Stimulated activated naive B cell treated with anti-CD40 and anti-IgM and Interleukin-4, amounts not matched to agents 10 μg/mL and 1 μg/mL and 100 μg/mL, for 72 hours (primary cell): ENCODE measurements at regions not wholly inside any gene's neighbourhood (a gene's known extent, or its start where the extent isn't known, plus 50 kb on each side); places are given as distances from the start of the nearest gene placed in this dataset.

Experiments
- ATAC-seq, 2 donors: fragments of 150-1000 bp; cut with Tn5 transposase; replicated peaks; 2 replicates each; pipeline ENCODE4 v1.10.0; 2021; ENCODE audit warnings: moderate library complexity in 1 of 2
- DNase-seq: peaks from one replicate; pipeline ENCODE4 v3.0.0; 2021
- H3K27ac Mint-ChIP-seq: one replicate; pipeline ENCODE4 v1.8.0; 2022; ENCODE audit warnings: mild to moderate bottlenecking, mixed read lengths
- H3K27me3 Mint-ChIP-seq, 2 donors: one replicate each; pipeline ENCODE4 v1.8.0; 2022; ENCODE audit warnings: mixed read lengths in 2 of 2
- H3K36me3 Mint-ChIP-seq, 2 donors: one replicate each; pipeline ENCODE4 v1.8.0; 2022; ENCODE audit warnings: mixed read lengths in 2 of 2, mild to moderate bottlenecking in 1 of 2
- H3K4me1 Mint-ChIP-seq, 2 donors: one replicate each; pipeline ENCODE4 v1.8.0; 2022; ENCODE audit warnings: mixed read lengths in 2 of 2, mild to moderate bottlenecking in 1 of 2
- H3K4me3 Mint-ChIP-seq, 2 donors: one replicate each; pipeline ENCODE4 v1.8.0; 2022; ENCODE audit warnings: mild to moderate bottlenecking in 2 of 2, mixed read lengths in 2 of 2, moderate library complexity in 1 of 2
- H3K9me3 Mint-ChIP-seq, 2 donors: one replicate each; pipeline ENCODE4 v1.8.0; 2022; ENCODE audit warnings: mixed read lengths in 2 of 2, mild to moderate bottlenecking in 1 of 2

DNA sequence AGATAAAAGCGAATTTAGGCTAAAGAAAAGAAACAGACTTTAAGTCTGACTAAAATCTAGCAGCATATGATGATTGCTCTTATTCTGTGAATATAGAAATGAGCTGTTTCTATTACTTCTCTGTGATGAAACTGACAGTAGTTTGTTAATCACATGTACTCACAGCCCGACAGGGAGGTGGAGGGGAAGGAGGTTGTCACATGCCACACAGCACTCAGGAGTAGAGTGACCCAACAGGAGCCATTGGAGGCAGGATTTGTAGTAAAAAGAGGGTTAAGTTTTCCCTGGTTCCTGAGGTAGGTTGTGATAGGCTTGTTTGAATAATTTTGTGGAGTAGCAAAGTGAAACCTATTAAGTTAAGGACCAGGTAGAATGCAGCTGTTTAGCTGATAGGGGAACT lies 495.9 kb downstream of the CENPC start:
- H3K27ac Mint-ChIP-seq, result no peak overlapping the region
- H3K4me3 Mint-ChIP-seq, result no peak overlapping the region
- peaks cover 0 to 2% of the 10 kb centered on the region in 2 donors for H3K9me3 Mint-ChIP-seq
- DNase-seq (no peak), ATAC-seq (no peak)
- H3K4me1 Mint-ChIP-seq, result no peaks in the 10 kb centered on the region
- H3K27me3 Mint-ChIP-seq, result peaks cover 0 to 7% of the 10 kb centered on the region in 2 donors
- no peaks in the 10 kb centered on the region for H3K36me3 Mint-ChIP-seq

DNA sequence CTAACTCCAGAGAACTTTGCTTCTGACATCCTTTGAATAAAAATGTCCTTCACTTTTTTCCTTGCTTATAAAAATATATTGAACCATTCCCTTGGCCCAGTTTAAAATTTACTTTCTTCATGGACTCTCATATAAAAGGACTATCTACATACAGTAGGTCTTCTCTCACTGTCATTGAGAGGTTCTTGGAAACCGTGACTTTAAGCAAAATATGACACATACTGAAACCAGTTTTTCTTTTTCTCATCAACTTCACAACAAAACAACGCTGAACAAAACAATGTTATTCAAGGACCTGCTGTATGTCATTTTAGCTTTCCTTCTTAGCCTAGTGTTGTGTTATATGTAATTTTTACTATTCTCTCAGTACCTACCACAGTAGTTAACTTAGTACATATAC lies 496.8 kb downstream of the CENPC start:
- Mint-ChIP-seq H3K9me3 (peaks cover 0 to 2% of the 10 kb centered on the region in 2 donors), H3K27me3 (peaks cover 0 to 7% of the 10 kb centered on the region in 2 donors), H3K4me1 (no peaks in the 10 kb centered on the region), H3K36me3 (no peaks in the 10 kb centered on the region), H3K4me3 (no peak overlapping the region), H3K27ac (no peak overlapping the region)
- ATAC-seq (no peak), DNase-seq (no peak)

DNA sequence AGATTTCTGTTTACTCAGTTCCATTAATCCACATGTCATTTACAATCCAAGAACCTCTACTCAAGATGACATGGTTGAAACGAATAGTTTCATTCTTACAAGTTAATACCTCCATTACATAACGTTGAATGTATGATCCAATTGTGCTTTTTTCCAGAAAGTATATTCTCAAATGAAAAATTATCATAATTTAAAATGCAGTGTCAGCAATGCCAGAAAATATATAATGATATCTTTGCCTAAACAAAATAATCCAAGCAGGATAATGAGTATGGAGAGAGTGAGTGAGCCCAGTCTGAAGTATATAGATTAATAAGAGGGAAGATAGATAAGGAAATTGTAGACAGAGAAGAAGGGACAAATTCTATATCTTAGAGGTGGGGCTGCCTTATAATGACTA lies 505.0 kb downstream of the CENPC start:
- Mint-ChIP-seq H3K4me1 (no peaks in the 10 kb centered on the region), H3K27me3 (no peaks in the 10 kb centered on the region), H3K9me3 (peaks cover 0 to 2% of the 10 kb centered on the region in 2 donors), H3K4me3 (no peak overlapping the region), H3K36me3 (no peaks in the 10 kb centered on the region), H3K27ac (no peak overlapping the region)
- ATAC-seq (no peak), DNase-seq (no peak)

DNA sequence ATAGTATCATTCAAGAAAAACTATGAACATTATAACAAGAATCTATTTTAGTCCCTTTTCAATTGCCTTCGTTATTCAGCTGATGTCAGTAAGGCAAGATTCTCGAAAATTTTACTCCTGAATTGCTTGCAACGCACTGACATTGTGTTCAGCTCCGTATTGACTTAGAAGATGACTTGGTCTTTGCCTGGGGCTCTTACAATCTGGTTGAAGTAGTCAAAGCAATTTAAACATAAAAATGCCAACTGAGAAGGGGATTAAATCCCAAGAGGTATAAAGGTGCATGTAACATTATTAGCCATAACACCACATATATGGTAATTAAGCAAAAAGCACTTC lies 507.1 kb downstream of the CENPC start:
- Mint-ChIP-seq H3K27me3 (no peaks in the 10 kb centered on the region), H3K9me3 (peaks cover 0 to 4% of the 10 kb centered on the region in 2 donors), H3K36me3 (no peaks in the 10 kb centered on the region), H3K4me1 (no peaks in the 10 kb centered on the region), H3K4me3 (no peak overlapping the region), H3K27ac (no peak overlapping the region)
- DNase-seq, result no peak
- ATAC-seq, result no peak

DNA sequence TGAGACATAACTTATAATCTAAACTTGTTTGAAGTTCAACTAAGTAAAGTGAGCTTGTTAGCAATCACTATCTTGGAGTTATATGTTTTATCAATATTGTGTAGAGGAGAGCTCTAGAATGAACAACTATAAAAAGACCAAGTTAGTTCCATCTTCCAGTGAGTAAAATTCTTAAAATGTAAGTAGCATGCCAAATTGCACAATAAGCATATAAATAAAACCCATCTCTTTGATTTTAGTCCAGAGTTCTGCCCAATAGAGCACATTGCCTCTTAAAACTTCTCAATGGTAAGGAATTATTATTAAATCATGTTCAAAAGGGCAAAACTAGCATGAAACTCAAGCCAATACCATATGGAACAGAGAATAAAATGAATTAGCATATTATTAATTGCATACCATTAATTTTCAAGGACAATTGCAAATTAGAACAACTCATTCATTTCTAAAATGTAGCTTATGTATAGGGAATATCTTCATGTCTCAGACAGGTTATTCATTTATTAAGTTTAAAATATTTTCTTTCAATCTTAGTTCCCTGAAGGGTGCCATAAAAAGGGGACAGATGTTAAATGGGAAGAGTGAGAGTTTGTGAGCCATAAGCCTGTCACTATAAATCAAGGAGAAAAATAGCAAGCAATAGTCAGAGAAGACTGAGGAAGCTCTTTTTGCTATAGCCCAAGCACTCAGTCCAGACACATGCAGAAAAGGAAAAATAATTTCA lies 507.6 kb downstream of the CENPC start:
- Mint-ChIP-seq H3K36me3 (no peaks in the 10 kb centered on the region), H3K27me3 (no peaks in the 10 kb centered on the region), H3K4me1 (no peaks in the 10 kb centered on the region), H3K4me3 (no peak overlapping the region), H3K9me3 (peaks cover 0 to 4% of the 10 kb centered on the region in 2 donors), H3K27ac (no peak overlapping the region)
- no peak for DNase-seq
- ATAC-seq, result no peak

DNA sequence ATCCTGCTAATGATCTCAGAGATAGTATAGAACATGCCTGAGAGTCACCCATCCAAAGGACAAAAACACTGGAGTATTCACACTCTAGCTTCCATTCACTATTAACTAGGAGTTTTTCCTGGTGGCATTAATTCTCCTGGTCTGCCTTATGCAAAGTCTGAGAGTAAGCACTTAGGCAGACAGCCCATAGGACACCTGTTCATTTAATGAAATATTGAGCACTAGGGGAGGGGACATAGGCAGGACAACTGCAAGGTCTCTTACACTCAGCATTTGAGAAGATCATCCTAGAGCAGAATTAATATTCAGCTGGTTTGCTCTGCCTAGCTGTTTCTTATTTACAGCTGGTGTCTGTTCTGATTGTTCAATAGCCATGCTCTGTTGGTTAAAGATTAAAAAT lies 508.5 kb downstream of the CENPC start:
- Mint-ChIP-seq H3K4me1 (no peaks in the 10 kb centered on the region), H3K27me3 (no peaks in the 10 kb centered on the region), H3K4me3 (no peak overlapping the region), H3K9me3 (peaks cover 0 to 4% of the 10 kb centered on the region in 2 donors), H3K27ac (no peak overlapping the region), H3K36me3 (no peaks in the 10 kb centered on the region)
- ATAC-seq (no peak), DNase-seq (no peak)

DNA sequence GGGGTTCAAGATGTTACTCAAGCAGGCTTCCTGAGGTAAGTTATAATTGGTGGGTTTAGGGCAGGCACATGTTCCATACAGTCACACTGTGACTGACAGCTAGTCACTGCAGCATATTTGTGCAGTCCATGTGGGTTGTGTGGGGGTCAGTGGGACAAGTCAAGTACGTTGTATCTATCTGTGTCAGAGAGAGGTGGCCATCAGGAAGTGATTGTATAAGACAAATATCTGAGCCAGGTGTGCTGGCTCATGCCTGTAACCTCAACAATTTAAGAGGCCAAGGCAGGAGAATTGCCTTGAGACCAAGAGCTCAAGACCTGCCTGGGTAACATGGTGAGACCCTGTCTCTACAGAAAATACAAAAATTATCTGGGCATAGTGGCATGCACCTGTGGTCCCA lies 509.3 kb downstream of the CENPC start:
- peaks cover 0 to 4% of the 10 kb centered on the region in 2 donors for H3K9me3 Mint-ChIP-seq
- H3K36me3 Mint-ChIP-seq, result no peaks in the 10 kb centered on the region
- ATAC-seq, result no peak
- H3K27me3 Mint-ChIP-seq, result no peaks in the 10 kb centered on the region
- H3K27ac Mint-ChIP-seq, result no peak overlapping the region
- H3K4me1 Mint-ChIP-seq, result no peaks in the 10 kb centered on the region
- no peak overlapping the region for H3K4me3 Mint-ChIP-seq
- DNase-seq, result no peak

DNA sequence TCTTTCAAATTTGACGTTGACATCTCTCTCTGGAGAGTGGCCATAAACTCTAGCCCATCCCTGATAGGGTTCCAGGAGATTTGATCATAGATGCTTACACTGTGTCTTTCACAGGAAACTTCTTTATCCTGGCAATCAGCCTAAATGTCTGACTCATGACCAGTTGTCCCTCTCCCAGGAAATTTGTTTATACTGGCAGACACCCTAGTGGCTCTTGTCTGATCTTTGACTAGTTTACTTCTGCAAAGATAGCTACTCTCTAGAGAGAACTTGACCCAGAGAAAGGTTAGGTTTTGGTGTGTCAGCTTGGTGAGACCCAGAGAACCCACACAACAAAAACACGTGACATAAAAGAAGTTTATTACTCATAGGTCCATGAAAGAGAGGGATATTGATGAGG lies 509.8 kb downstream of the CENPC start:
- Mint-ChIP-seq H3K36me3 (no peaks in the 10 kb centered on the region), H3K9me3 (peaks cover 0 to 4% of the 10 kb centered on the region in 2 donors), H3K4me1 (no peaks in the 10 kb centered on the region), H3K4me3 (no peak overlapping the region), H3K27me3 (no peaks in the 10 kb centered on the region), H3K27ac (no peak overlapping the region)
- ATAC-seq (no peak), DNase-seq (no peak)

DNA sequence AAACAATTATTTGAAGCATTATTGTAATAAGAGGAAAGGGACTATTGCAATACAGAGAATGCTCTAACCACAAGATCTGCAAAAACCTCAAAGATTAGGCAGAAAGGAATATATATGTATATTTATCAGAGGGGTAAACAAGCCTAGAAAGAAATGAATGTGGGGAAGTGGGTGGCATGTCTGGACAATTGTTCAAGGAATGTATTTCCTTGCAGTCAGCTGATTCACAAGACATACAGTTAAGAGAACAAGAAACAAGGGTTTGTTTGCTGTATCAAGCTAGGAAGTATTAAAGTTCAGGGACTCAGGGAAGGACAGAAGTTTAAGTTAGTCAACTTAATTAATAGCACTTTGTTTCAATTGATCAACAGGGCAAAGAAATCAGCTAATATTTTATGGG lies 514.7 kb downstream of the CENPC start:
- no peaks in the 10 kb centered on the region for H3K36me3 Mint-ChIP-seq
- no peaks in the 10 kb centered on the region for H3K4me1 Mint-ChIP-seq
- DNase-seq (no peak), ATAC-seq (no peak)
- H3K27ac Mint-ChIP-seq, result no peak overlapping the region
- H3K4me3 Mint-ChIP-seq, result no peak overlapping the region
- peaks cover 0 to 2% of the 10 kb centered on the region in 2 donors for H3K9me3 Mint-ChIP-seq
- no peaks in the 10 kb centered on the region for H3K27me3 Mint-ChIP-seq

DNA sequence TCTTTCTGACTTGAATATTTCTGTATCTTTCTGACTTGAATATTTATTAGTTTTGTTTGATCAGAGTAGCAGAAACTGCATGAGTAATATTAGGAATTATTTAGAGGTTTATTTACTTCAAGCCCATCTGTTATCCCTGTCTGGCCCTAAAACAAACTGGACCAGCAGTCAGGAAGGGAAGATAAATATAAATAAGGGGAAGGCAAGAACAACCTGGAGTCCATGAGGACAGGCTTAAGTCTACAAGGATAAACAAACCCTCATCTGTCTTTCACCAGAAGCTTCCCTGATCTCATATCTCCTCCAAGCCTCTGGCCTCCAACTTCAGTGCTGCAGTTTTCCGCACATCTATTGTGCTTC lies 524.9 kb downstream of the CENPC start:
- ATAC-seq (no peak), DNase-seq (no peak)
- Mint-ChIP-seq H3K27ac (no peak overlapping the region), H3K9me3 (peaks cover 7 to 10% of the 10 kb centered on the region in 2 donors), H3K27me3 (no peaks in the 10 kb centered on the region), H3K36me3 (no peaks in the 10 kb centered on the region), H3K4me1 (no peaks in the 10 kb centered on the region), H3K4me3 (no peak overlapping the region)

DNA sequence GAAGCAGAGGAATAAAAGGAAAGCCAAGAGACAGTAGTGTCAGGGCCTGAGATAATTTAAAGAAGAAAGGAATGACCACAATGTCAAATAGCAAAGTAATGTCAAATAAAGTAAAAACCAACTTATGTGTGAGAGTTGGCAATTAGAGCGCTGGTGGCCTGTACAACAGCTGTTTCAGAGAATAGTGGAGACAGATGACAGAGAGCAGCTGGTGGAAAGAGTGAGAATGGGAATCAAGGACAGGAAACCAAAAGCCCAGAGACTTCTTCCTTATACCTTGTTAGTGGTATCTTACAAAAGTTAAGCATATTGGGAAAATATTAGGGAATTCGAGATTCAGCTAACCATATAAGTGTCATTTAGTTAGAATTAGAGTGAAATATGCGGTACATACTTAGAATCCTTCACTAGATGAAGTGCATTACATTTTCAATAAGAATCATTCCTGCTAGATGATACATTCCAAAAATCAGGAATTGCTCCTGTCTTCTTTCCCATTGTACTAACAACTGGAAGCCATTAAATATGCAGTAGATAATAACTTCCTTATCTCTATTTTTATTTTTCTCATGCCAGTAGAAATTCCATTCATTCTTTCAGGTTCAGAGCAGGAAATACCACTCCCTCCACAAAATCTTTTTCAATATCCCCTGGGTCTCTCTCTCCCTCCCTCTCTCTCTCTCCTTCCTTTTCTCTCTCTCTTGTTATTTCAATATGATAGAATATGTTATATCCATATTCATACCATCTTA lies 525.4 kb downstream of the CENPC start:
- no peak overlapping the region for H3K27ac Mint-ChIP-seq
- no peak for DNase-seq
- no peaks in the 10 kb centered on the region for H3K4me1 Mint-ChIP-seq
- H3K4me3 Mint-ChIP-seq, result no peak overlapping the region
- no peaks in the 10 kb centered on the region for H3K27me3 Mint-ChIP-seq
- ATAC-seq, result no peak
- H3K9me3 Mint-ChIP-seq, result peaks cover 8 to 10% of the 10 kb centered on the region in 2 donors
- no peaks in the 10 kb centered on the region for H3K36me3 Mint-ChIP-seq

DNA sequence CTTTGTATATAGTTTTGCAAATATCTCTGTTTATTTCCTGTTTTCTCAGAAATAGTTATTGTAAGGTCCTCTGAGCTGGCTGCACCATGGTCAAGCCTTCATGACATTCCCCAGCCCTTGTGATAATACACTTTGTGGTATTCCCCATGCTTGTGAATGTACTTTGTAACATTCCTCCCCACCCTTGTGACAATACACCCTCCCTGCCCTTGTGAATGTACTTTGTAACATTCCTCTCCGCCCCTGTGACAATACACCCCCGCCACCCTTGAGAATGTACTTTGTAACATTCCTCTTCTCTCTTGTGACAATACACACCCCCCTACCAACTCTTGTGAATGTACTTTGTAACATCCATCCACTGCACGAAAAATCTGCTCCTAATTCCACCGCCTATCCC lies 530.7 kb downstream of the CENPC start:
- no peak for ATAC-seq
- Mint-ChIP-seq H3K4me3 (no peak overlapping the region), H3K36me3 (no peaks in the 10 kb centered on the region), H3K9me3 (peaks cover 8% of the 10 kb centered on the region in 2 donors), H3K27me3 (no peaks in the 10 kb centered on the region), H3K27ac (no peak overlapping the region), H3K4me1 (no peaks in the 10 kb centered on the region)
- no peak for DNase-seq

DNA sequence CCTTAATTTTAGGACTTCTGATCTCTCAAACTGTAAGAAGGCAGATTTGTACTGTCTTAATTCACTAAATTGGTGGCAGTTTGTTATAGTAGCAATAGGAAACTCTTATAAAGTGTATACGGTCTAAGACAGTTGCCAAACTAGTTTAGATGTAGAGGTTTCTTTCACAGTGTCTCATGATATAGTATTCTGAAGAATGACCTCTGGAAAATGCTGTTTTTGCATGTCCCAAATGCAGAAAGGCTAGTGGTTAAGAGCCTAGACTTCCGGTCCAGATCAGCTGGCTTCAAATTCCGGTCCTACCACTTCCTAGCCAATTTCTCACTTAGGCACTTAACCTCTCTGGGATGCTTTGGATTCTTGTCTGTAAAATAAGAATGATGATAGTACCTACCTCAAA lies 538.5 kb downstream of the CENPC start:
- H3K9me3 Mint-ChIP-seq, result peaks cover 10 to 12% of the 10 kb centered on the region in 2 donors
- ATAC-seq (no peak), DNase-seq (no peak)
- no peaks in the 10 kb centered on the region for H3K36me3 Mint-ChIP-seq
- H3K4me1 Mint-ChIP-seq, result no peaks in the 10 kb centered on the region
- H3K27me3 Mint-ChIP-seq, result no peaks in the 10 kb centered on the region
- no peak overlapping the region for H3K27ac Mint-ChIP-seq
- H3K4me3 Mint-ChIP-seq, result no peak overlapping the region

DNA sequence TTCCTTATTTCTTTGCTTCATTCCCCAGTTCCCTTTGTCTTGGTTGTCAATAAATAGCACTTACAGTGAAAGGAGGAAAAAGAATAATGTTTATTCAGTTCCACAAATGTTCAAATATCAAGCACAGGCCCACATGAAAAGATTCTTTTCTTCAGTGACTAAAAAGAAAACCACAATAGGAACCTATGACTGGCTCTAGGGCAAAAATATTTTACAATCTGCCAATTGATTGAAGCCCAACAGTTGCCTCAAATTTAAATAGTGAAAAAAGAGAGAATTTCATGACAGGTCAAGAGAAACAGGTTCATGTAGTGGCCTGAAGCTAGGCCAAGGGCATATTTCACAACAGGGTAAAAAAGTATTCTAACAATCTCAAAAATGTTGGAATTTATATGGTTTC lies 553.8 kb downstream of the CENPC start:
- H3K9me3 Mint-ChIP-seq, result peaks cover 7 to 11% of the 10 kb centered on the region in 2 donors

DNA sequence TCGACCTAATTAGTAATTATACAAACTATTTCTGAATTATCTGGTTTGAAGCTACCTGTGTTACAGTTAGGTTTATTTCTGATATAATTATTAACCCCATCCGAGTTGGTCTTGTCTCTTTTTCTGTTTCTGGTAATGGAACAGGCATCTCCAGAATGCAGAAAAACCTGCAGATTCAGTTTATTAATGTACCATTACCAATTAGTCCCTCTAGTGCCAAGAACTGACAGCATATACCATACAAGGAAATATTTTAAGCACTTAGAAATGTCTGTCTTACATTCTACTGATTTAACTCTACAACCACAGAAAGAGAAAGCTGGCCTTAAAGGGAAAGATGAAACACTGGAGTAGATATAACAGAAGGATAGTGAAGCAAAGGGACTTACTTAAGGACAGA lies 570.6 kb downstream of the CENPC start:
- no peak for ATAC-seq
- H3K27ac Mint-ChIP-seq, result no peak overlapping the region
- H3K4me3 Mint-ChIP-seq, result no peak overlapping the region
- no peaks in the 10 kb centered on the region for H3K27me3 Mint-ChIP-seq
- no peak for DNase-seq
- H3K4me1 Mint-ChIP-seq, result no peaks in the 10 kb centered on the region
- no peaks in the 10 kb centered on the region for H3K9me3 Mint-ChIP-seq
- no peaks in the 10 kb centered on the region for H3K36me3 Mint-ChIP-seq

More for the DNA sequence above, 553.8 kb downstream of the CENPC start:
- H3K27ac Mint-ChIP-seq, result no peak overlapping the region
- ATAC-seq, result no peak
- no peak overlapping the region for H3K4me3 Mint-ChIP-seq
- no peaks in the 10 kb centered on the region for H3K27me3 Mint-ChIP-seq
- no peaks in the 10 kb centered on the region for H3K4me1 Mint-ChIP-seq
- no peaks in the 10 kb centered on the region for H3K36me3 Mint-ChIP-seq
- no peak for DNase-seq
